Neural crest cell (in vitro differentiated cells): ENCODE measurements at regions not wholly inside any gene's neighbourhood (a gene's known extent, or its start where the extent isn't known, plus 50 kb on each side); places are given as distances from the start of the nearest gene placed in this dataset.

Experiments used
- DNase-seq: peaks from one replicate; pipeline ENCODE4 v3.0.0; 2021; ENCODE audit warnings: low read depth, mixed read lengths, low spot score
- H3K27ac Mint-ChIP-seq: one replicate; pipeline ENCODE4 v1.8.0; 2021; ENCODE audit warnings: mild to moderate bottlenecking, mixed read lengths; ENCODE audit not compliant: unreplicated experiment
- H3K27me3 Mint-ChIP-seq: 2 replicates; pipeline ENCODE4 v1.8.0; 2021; ENCODE audit warnings: low read depth, mild to moderate bottlenecking, mixed read lengths
- H3K36me3 Mint-ChIP-seq: 2 replicates; pipeline ENCODE4 v1.8.0; 2021; ENCODE audit warnings: low read depth, mild to moderate bottlenecking, mixed read lengths
- H3K4me1 Mint-ChIP-seq: 2 replicates; pipeline ENCODE4 v1.8.0; 2021; ENCODE audit warnings: mixed read lengths
- H3K4me3 Mint-ChIP-seq: one replicate; pipeline ENCODE4 v1.8.0; 2021; ENCODE audit warnings: mild to moderate bottlenecking, mixed read lengths
- H3K9me3 Mint-ChIP-seq: 2 replicates; pipeline ENCODE4 v1.8.0; 2021; ENCODE audit warnings: mixed read lengths
- TF ChIP-seq, protein P1 (sequence below): fragments of 200-600 bp; sonication (generic); conservative IDR thresholded peaks from 2 replicates; pipeline ENCODE4 v1.5.0; 2021; ENCODE audit warnings: antibody characterized with exemption, mild to moderate bottlenecking

DNA sequence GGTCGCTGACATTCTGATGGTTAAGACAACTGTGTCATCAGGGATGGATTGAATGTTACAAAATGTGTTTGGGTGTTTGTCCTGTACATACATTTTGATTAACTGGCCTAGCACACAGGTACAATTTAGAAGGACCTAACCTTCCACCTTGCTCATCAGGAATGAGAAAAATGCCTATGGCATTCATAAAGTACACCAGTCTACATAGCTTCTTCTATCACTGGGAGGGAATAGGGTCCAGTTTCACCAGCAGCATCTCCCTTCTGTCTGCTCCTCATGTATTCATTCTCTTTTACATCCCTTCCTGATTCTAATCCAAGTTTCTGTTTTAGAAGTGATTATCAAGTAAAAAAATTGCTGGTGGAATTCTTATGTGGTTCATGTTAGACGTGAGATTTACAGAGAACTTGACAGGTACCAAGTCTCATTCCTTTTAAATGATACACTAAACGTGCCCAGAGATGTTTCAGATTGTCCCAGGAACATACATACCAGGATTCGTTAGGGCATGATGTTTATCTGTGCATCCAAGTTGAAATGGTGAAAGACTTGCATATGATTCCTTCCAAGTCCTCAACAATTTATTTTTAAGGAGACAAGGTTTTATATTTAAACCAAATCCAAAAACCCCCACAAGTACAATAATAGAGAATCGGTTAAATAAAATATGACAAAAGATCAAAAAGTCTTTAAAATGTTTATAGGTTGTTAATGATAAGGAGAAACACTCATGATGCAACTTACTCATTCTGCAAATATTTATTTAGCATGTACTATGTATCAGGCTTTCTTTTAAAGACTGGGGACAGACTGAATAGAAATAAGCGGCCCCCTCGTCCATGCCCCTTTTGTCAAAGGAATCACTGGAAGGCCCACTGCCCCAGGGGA lies 359.1 kb downstream of the ZNF674 start:
- no peak for DNase-seq
- no peak overlapping the region for H3K27ac Mint-ChIP-seq
- TF ChIP-seq, protein P1, sequence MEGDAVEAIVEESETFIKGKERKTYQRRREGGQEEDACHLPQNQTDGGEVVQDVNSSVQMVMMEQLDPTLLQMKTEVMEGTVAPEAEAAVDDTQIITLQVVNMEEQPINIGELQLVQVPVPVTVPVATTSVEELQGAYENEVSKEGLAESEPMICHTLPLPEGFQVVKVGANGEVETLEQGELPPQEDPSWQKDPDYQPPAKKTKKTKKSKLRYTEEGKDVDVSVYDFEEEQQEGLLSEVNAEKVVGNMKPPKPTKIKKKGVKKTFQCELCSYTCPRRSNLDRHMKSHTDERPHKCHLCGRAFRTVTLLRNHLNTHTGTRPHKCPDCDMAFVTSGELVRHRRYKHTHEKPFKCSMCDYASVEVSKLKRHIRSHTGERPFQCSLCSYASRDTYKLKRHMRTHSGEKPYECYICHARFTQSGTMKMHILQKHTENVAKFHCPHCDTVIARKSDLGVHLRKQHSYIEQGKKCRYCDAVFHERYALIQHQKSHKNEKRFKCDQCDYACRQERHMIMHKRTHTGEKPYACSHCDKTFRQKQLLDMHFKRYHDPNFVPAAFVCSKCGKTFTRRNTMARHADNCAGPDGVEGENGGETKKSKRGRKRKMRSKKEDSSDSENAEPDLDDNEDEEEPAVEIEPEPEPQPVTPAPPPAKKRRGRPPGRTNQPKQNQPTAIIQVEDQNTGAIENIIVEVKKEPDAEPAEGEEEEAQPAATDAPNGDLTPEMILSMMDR = no peak
- no peak overlapping the region for H3K4me3 Mint-ChIP-seq
- peaks cover 12% of the 10 kb centered on the region for H3K9me3 Mint-ChIP-seq
- H3K27me3 Mint-ChIP-seq = no peaks in the 10 kb centered on the region
- H3K36me3 Mint-ChIP-seq = no peaks in the 10 kb centered on the region
- no peaks in the 10 kb centered on the region for H3K4me1 Mint-ChIP-seq

DNA sequence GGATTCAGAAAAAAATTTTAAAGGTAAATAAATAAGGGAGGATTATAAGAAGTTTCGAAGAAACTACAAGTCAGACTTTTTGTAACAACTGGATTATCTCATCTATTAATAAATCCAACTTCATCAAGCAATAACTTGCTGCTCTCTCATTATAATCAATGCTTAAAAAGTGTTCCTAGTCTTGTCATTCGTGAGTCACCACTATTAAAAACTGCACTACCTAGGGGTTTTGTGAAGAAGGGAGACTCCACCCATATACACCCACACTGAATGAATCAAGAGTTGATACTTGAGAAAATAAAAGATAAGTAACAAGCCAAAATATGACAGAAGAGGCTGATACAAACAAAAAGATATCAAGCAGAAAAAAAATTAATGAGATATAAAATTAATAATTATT lies 360.5 kb downstream of the ZNF674 start:
- Mint-ChIP-seq H3K27me3 (no peaks in the 10 kb centered on the region), H3K9me3 (peaks cover 17% of the 10 kb centered on the region)
- no peak for DNase-seq

DNA sequence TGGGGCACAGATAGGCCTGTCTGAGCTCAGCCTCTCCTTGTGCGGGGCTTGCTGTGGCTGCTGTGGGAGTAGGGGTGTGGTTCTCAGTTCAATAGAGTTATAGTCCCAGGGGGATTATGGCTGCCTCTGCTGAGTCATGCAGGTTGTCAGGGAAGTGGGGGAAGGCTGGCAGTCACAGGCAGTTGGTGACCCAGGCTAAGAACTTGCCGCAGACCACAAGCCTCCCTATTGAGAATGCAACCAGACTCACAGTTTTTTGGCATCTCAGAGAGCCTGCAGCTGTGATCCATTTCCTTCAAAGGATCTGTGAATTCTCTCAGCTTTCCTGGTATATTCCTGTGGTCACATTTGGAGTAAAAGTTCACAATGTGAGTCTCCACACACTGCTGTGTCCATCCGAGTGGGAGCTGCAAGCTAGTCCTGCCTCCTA lies 364.9 kb downstream of the ZNF674 start:
- Mint-ChIP-seq H3K4me3 (no peak overlapping the region), H3K36me3 (peaks cover 3% of the 10 kb centered on the region), H3K27ac (peak overlapping the region; percentile 27), H3K4me1 (peaks cover 5% of the 10 kb centered on the region), H3K9me3 (peaks cover 13% of the 10 kb centered on the region), H3K27me3 (no peaks in the 10 kb centered on the region)
- DNase-seq = no peak
- TF ChIP-seq, protein P1 = no peak

More for the DNA sequence above, 360.5 kb downstream of the ZNF674 start:
- peaks cover 3% of the 10 kb centered on the region for H3K36me3 Mint-ChIP-seq
- H3K27ac Mint-ChIP-seq = no peak overlapping the region
- peaks cover 5% of the 10 kb centered on the region for H3K4me1 Mint-ChIP-seq
- TF ChIP-seq, protein P1 = no peak
- no peak overlapping the region for H3K4me3 Mint-ChIP-seq

DNA sequence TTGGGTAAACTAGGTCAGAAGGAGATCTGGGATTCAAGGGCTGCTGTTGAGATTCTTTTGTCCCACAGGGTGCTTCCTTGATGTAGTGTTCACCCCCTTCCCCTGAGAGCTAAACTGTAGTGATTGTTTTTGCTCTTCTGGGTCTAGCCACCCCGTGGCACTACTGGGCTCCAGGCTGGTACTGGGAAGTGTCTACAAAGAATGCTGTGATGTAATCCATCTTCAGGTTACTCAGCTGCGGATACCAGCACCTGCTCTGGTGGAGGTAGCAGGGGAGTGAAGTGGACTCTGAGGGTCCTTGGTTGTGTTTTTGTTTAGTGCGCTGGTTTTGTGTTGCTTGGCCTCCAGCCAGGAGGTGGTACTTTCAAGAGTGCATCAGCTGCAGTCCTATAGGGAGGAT lies 365.5 kb downstream of the ZNF674 start:
- peaks cover 5% of the 10 kb centered on the region for H3K4me1 Mint-ChIP-seq
- DNase-seq = no peak
- H3K27ac Mint-ChIP-seq = no peak overlapping the region
- TF ChIP-seq, protein P1 = no peak
- peaks cover 3% of the 10 kb centered on the region for H3K36me3 Mint-ChIP-seq
- H3K4me3 Mint-ChIP-seq = no peak overlapping the region
- peaks cover 13% of the 10 kb centered on the region for H3K9me3 Mint-ChIP-seq
- H3K27me3 Mint-ChIP-seq = no peaks in the 10 kb centered on the region

- H3K4me1 Mint-ChIP-seq = peaks cover 5% of the 10 kb centered on the region
- peaks cover 3% of the 10 kb centered on the region for H3K36me3 Mint-ChIP-seq
- TF ChIP-seq, protein P1 = no peak
- H3K27ac Mint-ChIP-seq = no peak overlapping the region
- peaks cover 18% of the 10 kb centered on the region for H3K9me3 Mint-ChIP-seq
- no peak for DNase-seq
- no peak overlapping the region for H3K4me3 Mint-ChIP-seq
- no peaks in the 10 kb centered on the region for H3K27me3 Mint-ChIP-seq
These were observed 366.5 kb downstream of the ZNF674 start for GRCh38 chrX:46178763-46179162.
